Esophagus mucosa (tissue), 1 donor: ENCODE measurements at regions not wholly inside any gene's neighbourhood (a gene's known extent, or its start where the extent isn't known, plus 50 kb on each side); places are given as distances from the start of the nearest gene placed in this dataset.
"Not testable (repeated sequence)": the region's sequence is repeated elsewhere in the genome, so short reads cannot be mapped to it uniquely, and the experiment has no call there.

Experiments
- ATAC-seq: fragments of 200-7000 bp; cut with Tn5 transposase; one replicate; pipeline ENCODE4 v1.9.1; 2020
- donor health status: DM: yes; HTN: yes; CAD: no.

DNA sequence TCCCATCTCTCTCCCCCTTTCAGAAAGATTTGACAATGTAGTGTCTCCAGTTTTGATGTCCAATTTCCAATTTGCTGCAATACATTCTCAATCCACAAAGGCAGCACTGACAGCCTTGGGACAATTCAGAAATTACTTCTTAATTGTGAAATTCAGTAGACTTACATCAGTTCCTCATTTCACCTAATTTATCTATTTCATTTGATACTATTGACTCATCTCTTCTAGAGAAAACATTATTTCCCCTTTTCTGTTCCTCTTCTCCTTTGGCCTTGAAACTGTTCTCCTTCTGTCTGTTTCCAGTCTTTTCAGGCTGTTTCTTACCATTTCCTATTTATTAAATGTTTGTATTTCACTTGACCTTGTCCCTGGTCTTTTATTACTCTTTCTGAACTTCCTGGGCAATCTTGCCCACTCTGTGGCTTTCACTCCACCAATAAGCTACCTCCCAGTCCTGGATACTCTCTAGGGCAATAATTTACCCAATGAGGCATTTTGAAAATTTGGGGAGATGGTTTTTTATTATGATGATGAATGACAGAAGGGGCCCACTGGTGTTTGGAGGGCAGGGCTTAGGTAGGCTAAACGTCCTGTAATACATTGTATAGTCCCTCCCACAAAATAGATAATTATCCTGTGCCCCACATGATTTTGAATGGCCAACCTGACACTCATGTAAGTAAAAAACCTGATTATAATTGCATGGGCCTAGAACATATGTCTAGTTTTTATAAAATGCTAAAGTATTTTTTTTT lies 498.0 kb upstream of the BOD1L1 start:
- no peak for ATAC-seq

DNA sequence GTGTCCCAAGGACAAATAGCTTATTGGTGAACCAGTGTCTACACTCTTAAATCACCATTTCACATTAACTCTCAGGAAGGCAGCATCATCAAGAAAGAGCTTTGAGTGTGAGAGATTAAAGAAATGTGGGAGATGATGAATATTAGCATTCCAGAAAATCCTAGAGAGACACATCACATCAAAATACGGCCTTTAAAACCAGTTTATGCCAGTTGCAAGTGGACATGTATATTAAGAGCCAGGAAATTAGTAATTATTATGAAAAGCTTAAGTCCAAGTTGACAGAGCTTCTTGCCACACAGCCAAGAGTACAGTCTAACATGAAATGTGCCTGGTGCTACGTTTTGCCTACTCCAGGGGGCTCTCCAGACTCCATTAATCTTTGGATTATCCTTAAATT lies 503.0 kb upstream of the BOD1L1 start:
- ATAC-seq: no peak

DNA sequence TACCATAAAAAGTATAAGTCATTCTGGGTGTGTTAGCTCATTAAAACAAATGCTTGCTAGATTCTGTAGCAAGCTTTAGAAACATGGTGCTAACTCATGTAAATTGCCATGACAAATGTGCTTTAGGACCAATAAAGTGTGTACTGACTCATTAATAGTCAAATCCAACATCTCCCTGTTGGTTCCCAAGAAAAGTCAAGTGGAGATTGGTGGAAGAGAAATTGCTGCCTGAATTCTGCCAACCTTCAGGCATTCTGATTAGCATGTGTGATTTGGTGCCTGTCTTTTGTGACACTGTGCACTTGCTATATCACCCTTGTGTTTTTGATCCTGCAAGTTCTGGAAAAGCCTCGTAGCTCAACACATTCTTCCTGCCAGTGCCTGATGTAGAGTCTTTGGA lies 503.8 kb upstream of the BOD1L1 start:
- ATAC-seq: no peak

GRCh38 chr4:14132301-14132700 lies 504.8 kb upstream of the BOD1L1 start:
- ATAC-seq: no peak

DNA sequence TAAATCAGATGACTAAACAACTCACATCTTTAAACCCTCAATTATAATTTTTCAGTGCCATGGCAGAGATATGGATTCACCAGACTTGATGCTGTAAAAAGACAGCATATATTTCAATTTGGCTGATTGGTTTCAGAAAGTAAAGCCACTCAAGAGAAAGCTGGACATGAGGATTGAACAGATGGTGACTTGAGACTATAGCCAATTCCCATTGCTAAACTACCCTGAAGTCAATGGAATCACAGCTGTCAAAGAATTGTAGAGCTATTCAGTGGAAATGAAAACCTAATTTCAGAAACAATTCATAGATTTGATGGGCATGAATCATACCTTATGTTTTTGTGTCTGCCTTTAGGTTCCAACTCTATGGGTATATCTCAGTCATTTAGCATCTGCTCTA lies 510.6 kb upstream of the BOD1L1 start:
- no peak for ATAC-seq

GRCh38 chr4:14143892-14144291 lies 516.4 kb upstream of the BOD1L1 start:
- ATAC-seq: no peak

DNA sequence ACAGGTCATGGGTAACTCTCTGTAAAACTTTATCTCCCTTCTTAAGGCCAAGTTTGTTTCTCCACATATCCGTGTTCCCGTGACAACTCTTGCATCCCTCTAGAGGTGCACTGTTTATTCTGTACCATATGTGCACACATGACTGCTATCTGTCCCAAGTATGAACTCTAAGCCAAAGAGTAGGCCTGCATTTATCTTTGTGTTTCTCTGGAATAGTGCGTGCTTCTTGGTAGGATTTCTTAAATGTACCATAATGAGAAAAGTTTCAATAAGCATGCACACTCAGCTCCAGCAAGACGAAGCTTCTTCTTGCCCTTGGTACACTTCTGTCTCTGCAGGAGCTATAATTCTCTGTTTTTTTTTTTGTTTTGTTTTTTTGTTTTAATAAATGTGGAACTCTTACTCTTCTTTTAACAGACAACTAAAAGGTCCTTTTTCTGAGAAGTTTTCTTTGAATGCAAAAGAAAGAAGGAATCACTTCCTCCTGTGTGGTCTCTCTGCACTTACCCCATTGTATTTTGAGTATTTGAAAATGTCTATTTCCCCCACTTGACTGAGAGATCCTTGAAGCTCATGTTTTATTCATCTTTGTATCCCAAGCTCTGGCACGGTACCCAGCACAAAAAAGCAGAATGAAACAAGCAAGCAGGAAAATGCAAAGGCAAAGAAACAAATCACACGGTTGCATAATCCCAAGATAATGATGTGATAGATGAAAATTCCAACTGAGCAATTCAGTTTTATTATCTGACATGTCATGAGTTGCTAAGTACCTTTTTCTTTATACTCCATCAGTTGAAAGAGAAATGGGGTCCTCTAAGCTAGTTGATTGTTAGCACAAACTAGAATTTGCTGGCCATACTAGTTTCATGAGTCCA lies 521.9 kb upstream of the BOD1L1 start:
- ATAC-seq: no peak

- no peak for ATAC-seq
These were observed 523.6 kb upstream of the BOD1L1 start for GRCh38 chr4:14151101-14151500.

GRCh38 chr4:14152834-14153519 lies 525.5 kb upstream of the BOD1L1 start:
- no peak for ATAC-seq

DNA sequence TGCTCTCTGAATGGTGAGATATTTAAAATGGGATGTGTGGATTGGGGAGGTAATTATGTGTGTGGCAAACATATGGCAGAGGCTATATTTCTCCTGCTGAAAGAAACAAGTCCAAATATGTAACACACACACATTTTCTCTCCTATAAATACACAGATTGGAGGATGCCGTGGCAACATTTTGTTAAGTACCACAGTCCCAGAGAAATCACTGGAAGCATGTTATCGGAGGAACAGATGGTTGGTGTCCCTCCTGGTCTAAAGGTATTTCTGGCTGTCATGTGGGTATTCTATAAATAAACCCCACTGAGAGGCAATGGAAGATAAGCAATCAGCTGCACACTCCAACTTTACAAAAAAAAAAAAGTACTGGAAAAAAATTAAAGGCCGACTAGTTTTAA lies 528.3 kb upstream of the BOD1L1 start:
- ATAC-seq: no peak

DNA sequence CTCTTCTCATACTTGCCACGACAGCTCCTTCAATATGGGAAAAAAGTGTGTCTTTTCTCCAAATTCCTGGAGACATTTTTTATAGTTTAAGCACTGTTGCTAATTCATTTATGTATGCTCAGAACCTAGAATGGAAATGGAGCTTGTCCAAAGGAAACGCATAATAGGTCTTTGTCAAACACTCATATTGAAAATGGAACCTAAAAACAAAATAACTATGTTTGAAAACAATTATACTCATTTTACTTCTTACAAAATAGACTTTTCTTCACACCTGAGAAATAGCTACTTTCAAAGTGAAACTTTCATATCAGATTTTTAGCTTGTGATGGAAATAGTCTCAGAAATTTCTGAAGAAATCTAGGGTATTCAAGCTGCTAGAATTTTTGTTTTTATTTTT lies 529.7 kb upstream of the BOD1L1 start:
- no peak for ATAC-seq

DNA sequence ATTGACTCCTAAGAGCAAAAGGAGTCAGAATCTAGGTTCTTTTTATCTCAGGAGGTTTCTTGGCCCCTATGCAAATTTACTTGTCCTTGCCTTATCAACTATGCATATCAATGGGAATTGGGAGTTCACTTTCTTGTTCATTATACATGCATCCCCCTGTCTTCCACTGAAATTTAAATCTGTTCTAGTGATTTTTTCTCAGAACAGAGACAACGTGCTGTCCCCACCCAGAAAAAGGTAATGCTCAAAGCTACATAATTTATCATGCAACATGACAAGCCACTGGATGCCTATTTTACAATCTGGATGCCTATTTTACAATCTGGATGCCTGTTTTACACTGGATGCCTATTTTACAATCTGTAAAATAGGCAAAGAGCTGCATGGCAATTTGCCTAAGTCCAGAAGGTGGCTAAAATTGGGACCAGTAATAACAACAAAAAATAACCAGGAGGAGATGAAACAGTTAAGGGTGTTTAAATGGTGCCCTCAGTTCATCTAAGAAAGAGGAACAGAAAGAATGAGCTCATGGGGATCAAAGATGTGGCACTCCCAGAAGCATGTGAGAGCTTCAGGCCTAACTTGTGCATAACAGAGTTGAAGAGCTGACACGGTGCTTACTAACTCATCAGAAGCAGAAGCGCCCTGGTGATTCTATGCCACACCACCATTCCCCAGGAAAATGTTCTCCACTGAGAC lies 537.8 kb upstream of the BOD1L1 start:
- ATAC-seq: peak; percentile 57

DNA sequence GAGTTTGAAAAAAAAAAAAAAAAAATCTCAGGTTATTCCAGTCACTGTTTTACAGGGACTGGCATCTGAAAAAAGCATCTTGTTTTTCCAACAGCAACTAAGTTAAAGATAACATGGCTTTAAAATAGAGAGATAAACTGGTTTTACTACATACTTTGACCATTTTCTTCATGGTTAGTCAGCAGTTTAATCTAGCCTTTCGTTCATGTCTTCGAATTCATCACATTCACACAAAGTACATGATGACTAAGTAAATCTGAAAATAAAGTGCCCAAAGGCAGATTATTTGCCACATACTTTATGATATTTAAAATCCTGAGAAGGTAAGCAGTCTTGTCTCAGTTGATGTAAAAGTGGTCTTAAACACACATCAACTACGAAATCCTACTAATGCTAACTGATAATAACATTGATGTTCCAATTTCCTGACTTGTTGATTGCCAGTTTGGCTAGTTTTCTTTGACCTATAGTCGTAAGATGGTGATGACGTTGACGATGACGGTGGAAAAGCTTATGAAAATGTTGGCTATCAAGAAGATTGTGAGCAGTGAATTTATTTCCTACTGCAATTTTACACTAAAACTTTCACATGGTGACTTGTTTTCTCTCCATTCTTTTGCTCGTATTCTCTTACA lies 540.5 kb upstream of the BOD1L1 start:
- ATAC-seq: no peak

DNA sequence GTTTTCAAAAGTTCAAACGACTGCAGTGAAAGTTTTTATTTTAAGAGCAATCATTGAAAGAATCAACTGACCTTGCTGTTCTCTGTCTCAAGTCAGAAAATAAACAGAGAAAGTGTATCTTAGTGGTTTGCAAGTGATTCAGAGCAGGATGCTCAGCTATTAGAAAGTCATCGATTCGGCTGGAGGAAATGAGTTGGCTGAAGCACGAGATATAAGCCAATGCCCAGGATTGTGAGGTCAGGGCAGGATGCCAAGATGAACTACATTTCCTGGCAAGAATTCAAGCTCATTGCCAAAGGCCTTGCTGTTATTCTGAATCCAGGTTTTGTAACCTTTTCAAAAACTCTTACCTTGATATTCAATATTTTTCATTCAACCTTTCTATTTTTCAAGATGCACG lies 541.4 kb upstream of the BOD1L1 start:
- no peak for ATAC-seq

DNA sequence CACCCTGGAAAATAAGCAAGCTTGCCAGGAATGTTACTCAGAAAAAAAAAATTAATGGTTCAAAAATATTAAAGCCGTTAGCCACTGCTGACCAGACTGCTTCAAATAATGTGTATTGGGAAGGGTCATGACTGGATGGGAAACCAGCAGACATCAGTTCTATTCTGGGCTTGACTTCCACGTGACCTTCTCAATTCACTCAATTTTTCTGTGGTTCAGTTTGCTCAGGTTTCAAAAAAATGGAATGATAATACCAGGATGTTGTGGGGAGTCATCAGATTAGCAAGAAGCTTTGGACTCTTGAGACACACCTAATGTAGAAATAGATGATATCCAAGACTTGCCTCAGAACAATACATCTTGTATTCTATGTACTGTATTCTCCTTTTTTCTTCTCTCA lies 541.9 kb upstream of the BOD1L1 start:
- ATAC-seq: no peak

GRCh38 chr4:14169940-14170339 lies 542.4 kb upstream of the BOD1L1 start:
- ATAC-seq: not testable (repeated sequence)

- ATAC-seq: no peak
These were observed 549.1 kb upstream of the BOD1L1 start for GRCh38 chr4:14176613-14177012.

DNA sequence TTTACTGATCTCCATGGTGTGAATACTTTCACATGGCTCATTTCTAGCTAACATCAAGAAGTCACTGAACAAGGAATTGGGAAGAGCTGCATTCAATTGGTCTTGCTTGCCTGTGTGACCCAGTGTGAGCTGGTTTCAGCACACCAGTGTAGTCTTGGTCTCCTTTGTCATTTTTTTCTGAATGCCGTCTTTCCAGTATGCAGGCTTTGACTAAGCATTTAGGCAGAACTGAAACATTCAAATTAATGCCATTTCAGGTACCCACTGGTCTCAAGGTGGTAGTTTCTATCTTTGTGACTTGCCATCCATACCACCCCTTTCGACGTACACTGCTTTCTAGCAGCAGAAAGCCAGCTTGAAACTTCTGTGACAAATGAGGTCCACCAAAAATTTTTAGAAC lies 550.5 kb upstream of the BOD1L1 start:
- peak; percentile 53 for ATAC-seq

- peak; percentile 71 for ATAC-seq
These were observed 550.9 kb upstream of the BOD1L1 start for GRCh38 chr4:14178421-14178820.

DNA sequence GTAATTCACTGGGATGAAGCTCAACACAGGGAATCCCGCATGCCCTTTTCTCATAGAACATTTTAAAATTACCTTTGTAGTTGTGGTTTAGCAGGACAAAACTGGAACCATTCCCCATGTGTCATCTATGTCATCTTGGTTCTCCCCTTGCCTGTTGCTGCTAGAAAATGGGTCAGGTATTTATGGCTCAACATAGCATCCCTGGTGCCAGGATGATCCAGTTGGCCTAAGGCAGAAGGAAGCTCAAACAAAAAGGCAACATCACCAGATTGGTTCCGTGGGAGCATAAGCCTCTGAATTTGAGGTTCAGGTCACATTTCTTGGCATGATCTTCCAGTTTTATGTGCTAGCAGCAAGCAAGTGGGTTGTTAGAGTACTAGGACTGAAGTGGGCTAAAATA lies 552.6 kb upstream of the BOD1L1 start:
- ATAC-seq: no peak

GRCh38 chr4:14180983-14181601 lies 553.6 kb upstream of the BOD1L1 start:
- no peak for ATAC-seq

GRCh38 chr4:14182148-14182547 lies 554.6 kb upstream of the BOD1L1 start:
- no peak for ATAC-seq
